ENCODE measurements at regions not wholly inside any gene's neighbourhood (a gene's known extent, or its start where the extent isn't known, plus 50 kb on each side); places are given as distances from the start of the nearest gene placed in this dataset.

GRCh38 chr21:20661246-20661645 is 337.0 kb upstream of the NCAM2 start:
- TF ChIP-seq CTCF (conservative IDR thresholded peaks at IDR 0.05): no peak

GRCh38 chr21:20661745-20662422 is 336.3 kb upstream of the NCAM2 start:
- no peak for TF ChIP-seq CTCF (conservative IDR thresholded peaks at IDR 0.05)
- no peak overlapping the region for H3K27ac ChIP-seq

More at GRCh38 chr21:20661246-20661645, 337.0 kb upstream of the NCAM2 start:
- H3K27ac ChIP-seq: no peak overlapping the region

GRCh38 chr21:20662514-20662913 is 335.7 kb upstream of the NCAM2 start:
- no peak for TF ChIP-seq CTCF (conservative IDR thresholded peaks at IDR 0.05)
- H3K27ac ChIP-seq: no peak overlapping the region

- H3K27ac ChIP-seq: no peak overlapping the region
- no peak for TF ChIP-seq CTCF (conservative IDR thresholded peaks at IDR 0.05)
Measured at GRCh38 chr21:20667931-20668330, 330.3 kb upstream of the NCAM2 start.

- TF ChIP-seq CTCF (conservative IDR thresholded peaks at IDR 0.05): no peak
- no peak overlapping the region for H3K27ac ChIP-seq
Measured at GRCh38 chr21:20685475-20685874, 312.7 kb upstream of the NCAM2 start.

- TF ChIP-seq CTCF (conservative IDR thresholded peaks at IDR 0.05): no peak
- no peak overlapping the region for H3K27ac ChIP-seq
Measured at GRCh38 chr21:20698585-20698984, 299.6 kb upstream of the NCAM2 start.

- TF ChIP-seq CTCF (conservative IDR thresholded peaks at IDR 0.05): no peak
- no peak overlapping the region for H3K27ac ChIP-seq
Measured at GRCh38 chr21:20701235-20701634, 297.0 kb upstream of the NCAM2 start.

Data from VCaP (cell line).